HG03175 (cell line): ENCODE measurements at regions not wholly inside any gene's neighbourhood (a gene's known extent, or its start where the extent isn't known, plus 50 kb on each side); places are given as distances from the start of the nearest gene placed in this dataset.

ENCODE experiments used
- ATAC-seq: cut with Tn5 transposase; IDR thresholded peaks from one replicate; pipeline ENCODE4 v1.9.1; 2021; ENCODE audit warnings: mild to moderate bottlenecking, moderate library complexity; ENCODE audit not compliant: unreplicated experiment

- no peak for ATAC-seq
Measured at GRCh38 chr2:120933693-120934573, 198.3 kb downstream of the GLI2 start.

DNA sequence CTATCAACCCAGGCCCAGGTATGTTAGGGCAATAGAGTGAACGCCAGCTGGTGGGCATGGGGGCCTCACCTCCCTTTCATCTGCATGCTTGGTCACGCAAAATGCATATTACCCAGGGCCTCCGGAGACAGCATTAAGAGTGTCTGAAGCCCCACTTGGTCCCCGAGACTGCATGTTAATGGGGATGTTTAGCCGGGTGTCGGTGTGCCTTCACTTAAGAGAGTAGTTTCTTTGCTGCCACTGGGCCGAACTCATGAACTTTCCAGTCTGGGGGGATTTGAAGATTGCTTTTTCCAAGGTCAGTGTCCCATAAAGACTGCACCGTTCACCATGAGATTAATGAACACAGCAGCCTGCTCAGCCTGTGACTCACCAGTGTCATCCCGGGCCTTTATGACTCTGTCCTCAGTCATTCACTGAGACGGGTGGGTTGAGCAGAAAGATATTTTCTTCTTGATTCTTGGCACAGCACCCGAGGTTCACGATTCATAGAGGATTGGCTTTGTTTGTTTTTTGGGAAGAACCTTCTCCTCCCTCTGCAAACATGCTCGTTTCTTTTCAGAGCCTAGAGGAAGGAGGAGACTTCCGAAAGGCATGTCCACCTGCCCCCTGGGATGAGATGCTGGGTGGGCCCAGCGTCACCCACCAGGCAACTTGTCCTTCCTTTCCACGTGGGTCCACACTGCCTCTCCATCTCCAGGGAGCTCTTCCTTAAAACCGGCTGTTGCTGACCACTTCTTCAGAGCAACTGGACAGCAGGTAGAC lies 199.1 kb downstream of the GLI2 start:
- ATAC-seq = no peak

- no peak for ATAC-seq
Measured at GRCh38 chr2:120935339-120936313, 200.0 kb downstream of the GLI2 start.

- ATAC-seq = no peak
Measured at GRCh38 chr2:120936476-120937334, 201.0 kb downstream of the GLI2 start.

DNA sequence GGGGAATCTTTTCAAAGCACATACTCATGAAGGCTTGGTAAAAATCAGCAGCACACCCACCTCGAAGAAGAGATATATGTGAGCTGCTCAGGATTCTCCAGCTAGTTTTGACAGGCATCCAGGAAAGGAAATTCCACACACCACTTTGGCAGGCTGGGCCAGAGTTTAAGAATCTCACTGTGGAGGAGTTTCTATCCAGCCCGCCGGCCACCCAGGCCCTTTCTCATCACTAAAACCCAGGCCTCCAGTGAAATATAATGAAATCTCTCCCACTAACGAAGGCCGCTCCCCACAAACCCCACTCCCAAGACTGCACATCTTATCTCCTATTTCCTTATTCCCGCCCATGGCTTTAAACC lies 202.0 kb downstream of the GLI2 start:
- no peak for ATAC-seq

DNA sequence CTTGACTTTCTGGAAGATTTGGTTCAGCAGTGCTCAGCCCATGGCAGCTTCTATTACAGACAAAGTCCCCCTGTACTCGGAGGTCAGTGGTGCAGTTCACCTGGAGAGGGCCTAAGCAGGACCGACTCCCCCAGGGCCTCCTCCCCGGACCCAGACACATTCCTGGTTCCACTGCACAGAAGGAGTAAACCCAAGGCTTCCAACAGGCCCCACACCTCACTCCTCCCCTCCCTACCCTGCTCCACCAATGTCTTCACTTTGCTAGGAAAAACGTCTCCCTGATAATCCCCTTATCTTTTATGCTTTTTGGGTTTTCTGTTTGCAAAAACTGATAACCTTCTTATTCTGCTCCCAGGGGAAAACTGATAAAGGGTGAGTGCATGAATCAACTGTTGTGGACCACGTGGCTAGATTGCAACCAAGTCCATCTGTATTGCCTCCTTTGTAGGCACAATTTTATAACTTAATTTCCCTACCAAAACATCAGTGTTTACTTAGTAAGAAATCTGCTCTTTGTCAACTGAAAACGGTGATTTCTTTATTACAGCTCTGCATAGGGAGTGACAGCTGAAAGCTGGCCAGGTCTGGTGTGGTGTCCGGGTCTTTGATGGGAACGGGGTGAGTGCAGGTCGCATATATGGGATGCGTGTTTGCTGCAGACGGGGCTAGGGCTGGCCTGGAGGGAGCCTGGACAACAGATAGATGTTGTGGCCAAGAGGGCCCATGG lies 202.5 kb downstream of the GLI2 start:
- no peak for ATAC-seq

GRCh38 chr2:120939595-120940318 lies 204.1 kb downstream of the GLI2 start:
- ATAC-seq = no peak

DNA sequence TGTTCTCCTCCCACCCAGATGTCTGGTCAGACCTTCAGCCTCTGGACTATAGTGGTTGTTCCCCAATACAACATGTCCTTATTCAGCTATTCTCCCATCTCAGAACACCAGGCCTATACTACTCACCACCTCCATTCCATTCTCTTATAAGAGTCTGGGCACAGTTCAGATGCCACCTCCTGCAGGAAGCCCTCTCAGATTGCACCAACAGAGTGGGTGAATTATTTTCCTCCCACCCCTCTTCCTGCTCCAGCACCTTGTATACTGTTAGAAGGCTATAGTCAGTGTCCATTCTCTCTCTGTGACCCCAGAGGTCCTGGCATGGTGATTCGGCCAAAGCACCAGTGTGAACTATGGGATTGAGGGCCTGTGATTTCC lies 204.6 kb downstream of the GLI2 start:
- no peak for ATAC-seq

- ATAC-seq = no peak
Measured at GRCh38 chr2:120940726-120941256, 205.1 kb downstream of the GLI2 start.

- no peak for ATAC-seq
Measured at GRCh38 chr2:120941571-120942120, 206.0 kb downstream of the GLI2 start.

- no peak for ATAC-seq
Measured at GRCh38 chr2:120942658-120943057, 207.0 kb downstream of the GLI2 start.

DNA sequence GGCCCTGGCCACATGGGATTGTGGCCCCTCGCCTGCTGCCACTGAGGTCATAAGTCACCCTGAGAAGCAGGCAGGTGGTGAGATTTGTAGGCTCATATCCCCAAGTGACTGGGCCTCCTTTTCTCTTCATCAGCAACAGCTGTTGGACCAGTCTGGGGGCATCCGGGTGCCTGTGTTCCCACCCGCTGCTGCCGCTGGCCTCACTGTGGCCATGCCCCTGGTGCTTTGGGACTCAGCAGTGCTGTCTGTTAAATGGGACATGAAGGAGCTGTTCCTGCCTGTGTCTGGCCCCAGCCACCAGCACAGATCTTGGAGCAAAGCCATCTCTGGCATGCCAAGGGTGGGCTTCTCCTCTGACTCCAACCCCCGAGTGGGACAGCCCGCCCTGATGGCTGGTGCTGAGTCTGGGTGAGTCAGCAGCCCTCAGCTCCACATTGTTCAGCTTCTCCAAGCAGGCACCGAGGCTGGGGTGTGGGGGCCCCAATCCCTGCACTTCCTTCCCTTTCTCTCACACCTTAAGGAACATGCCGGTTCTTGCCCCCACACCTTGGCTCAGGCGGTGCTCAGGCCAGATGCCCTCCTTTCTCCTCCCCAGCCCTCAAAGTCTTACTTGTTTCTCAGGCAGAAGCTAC lies 207.9 kb downstream of the GLI2 start:
- no peak for ATAC-seq

DNA sequence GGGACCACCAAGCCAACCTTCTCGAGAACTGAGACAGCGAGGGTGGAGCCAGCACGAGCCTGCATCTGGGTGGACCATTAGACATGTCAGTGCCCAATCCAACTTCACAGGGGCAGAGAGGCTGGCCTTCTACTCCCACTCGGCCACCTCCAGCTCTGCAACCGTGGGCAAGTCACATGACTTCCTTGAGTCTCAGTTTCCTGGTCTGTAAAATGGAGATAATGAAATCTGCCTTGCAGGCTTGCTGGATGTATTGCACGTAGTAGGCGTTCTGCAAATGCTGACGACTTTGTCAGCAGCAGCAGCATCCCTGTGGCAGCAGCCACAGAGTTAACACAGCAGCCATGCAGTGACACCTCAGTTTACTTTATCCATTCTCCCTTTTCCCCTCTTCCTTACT lies 208.9 kb downstream of the GLI2 start:
- no peak for ATAC-seq

- no peak for ATAC-seq
Measured at GRCh38 chr2:120945091-120945490, 209.4 kb downstream of the GLI2 start.

- ATAC-seq = no peak
Measured at GRCh38 chr2:120945832-120946499, 210.3 kb downstream of the GLI2 start.

DNA sequence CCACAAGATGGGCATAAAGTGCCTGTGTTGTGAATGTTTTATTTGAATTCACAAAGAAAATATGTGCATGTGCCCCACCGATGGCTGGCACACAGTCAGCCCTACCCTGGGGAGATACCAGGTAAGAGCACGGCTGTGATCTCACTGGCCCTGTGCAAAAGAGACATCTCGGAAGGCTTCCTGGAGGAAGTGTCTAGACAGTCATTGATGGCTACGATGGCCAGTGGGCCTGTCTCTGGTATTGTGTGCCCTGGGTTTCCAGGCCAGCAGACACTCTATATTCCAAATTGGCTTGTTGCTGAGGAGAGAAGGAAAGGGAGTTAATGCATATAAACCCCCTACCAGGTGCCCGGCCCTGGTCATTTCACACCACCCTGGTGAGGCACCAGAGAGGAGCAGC lies 211.7 kb downstream of the GLI2 start:
- ATAC-seq = no peak

GRCh38 chr2:120947982-120948661 lies 212.5 kb downstream of the GLI2 start:
- no peak for ATAC-seq
